B cell (primary cell): ENCODE measurements at regions not wholly inside any gene's neighbourhood (a gene's known extent, or its start where the extent isn't known, plus 50 kb on each side); places are given as distances from the start of the nearest gene placed in this dataset.

Source experiments
- ATAC-seq: fragments of 200-7000 bp; cut with Tn5 transposase; one replicate; pipeline ENCODE4 v1.10.0; 2021; ENCODE audit warnings: low read depth, mild to moderate bottlenecking, moderate number of reproducible peaks, moderate library complexity
- CTCF ChIA-PET: fragments of 350-600 bp; sonication (Branson Sonifier 250); formaldehyde crosslinking; loops from one replicate; lab custom pipeline; 2021; ENCODE audit warnings: antibody characterized with exemption, inconsistent platforms; lab: Charles Lee
- POLR2A ChIA-PET: fragments of 350-600 bp; sonication (Branson Sonifier 250); formaldehyde crosslinking; loops from one replicate; lab custom pipeline; 2021; ENCODE audit warnings: antibody characterized with exemption; lab: Charles Lee
- DNase-seq: peaks from one replicate; pipeline ENCODE4 v3.0.0; 2013
- H2AFZ ChIP-seq: 2 replicates; pipeline ENCODE4 v1.6.1; 2012; ENCODE audit warnings: mild to moderate bottlenecking, low read depth, low read length; ENCODE audit not compliant: insufficient read depth, poor library complexity, severe bottlenecking
- H3K27ac ChIP-seq, 2 donors: 1 replicate in 1 of 2; 2 replicates in 1 of 2; pipeline ENCODE4 v1.5.1; 2012 to 2013; ENCODE audit warnings: low read length in 2 of 2, mild to moderate bottlenecking in 2 of 2, moderate library complexity in 1 of 2
- H3K27me3 ChIP-seq, 4 experiments: fragments of 200-600 bp in 1 of 4; sonication (generic) in 1 of 4; replicated peaks in 1 of 4; 1 replicate in 2 of 4; 2 replicates in 2 of 4; pipeline versions ENCODE4 v1.6.1 to v1.7.0; 2013 to 2016; ENCODE audit warnings: low read length in 3 of 4, mild to moderate bottlenecking in 2 of 4, mixed read lengths in 1 of 4, moderate library complexity in 1 of 4; ENCODE audit not compliant: insufficient read depth in 4 of 4, control insufficient read depth in 3 of 4; ENCODE audit errors: control extremely low read depth in 1 of 4
- H3K36me3 ChIP-seq, 2 experiments: replicated peaks in 1 of 2; 1 replicate in 1 of 2; 2 replicates in 1 of 2; pipeline versions ENCODE4 v1.6.1 to v1.7.1; 2013; ENCODE audit warnings: low read length in 1 of 2; ENCODE audit not compliant: insufficient read depth in 2 of 2, control insufficient read depth in 1 of 2; ENCODE audit errors: control extremely low read depth in 1 of 2, extremely low read depth in 1 of 2
- H3K4me1 ChIP-seq, 2 donors: fragments of 200-600 bp in 1 of 2; sonication (generic) in 1 of 2; 1 replicate in 1 of 2; 2 replicates in 1 of 2; pipeline versions ENCODE4 v1.5.1 to v1.6.1; 2013 to 2017; ENCODE audit warnings: low read length in 2 of 2; ENCODE audit not compliant: control insufficient read depth in 2 of 2, insufficient read depth in 2 of 2
- H3K4me2 ChIP-seq: replicated peaks from 2 replicates; pipeline ENCODE3; 2012; ENCODE audit warnings: mild to moderate bottlenecking, low read depth, low read length; ENCODE audit not compliant: poor library complexity, severe bottlenecking
- H3K4me3 ChIP-seq, 5 experiments: fragments of 200-600 bp in 1 of 5; sonication (generic) in 1 of 5; 1 replicate in 3 of 5; 2 replicates in 2 of 5; pipeline versions ENCODE4 v1.5.1 to v1.7.0; 2011 to 2016; ENCODE audit warnings: low read length in 4 of 5, mild to moderate bottlenecking in 4 of 5, low read depth in 2 of 5, control low read depth in 1 of 5, moderate library complexity in 1 of 5; ENCODE audit not compliant: insufficient read depth in 1 of 5; ENCODE audit errors: control extremely low read depth in 1 of 5, extremely low read depth in 1 of 5
- H3K79me2 ChIP-seq: fragments of 200-600 bp; sonication (generic); one replicate; pipeline ENCODE4 v1.6.0; 2016; ENCODE audit warnings: low read length; ENCODE audit not compliant: control insufficient read depth, insufficient read depth
- H3K9ac ChIP-seq: fragments of 200-600 bp; sonication (generic); 2 replicates; pipeline ENCODE4 v1.6.1; 2017; ENCODE audit warnings: mild to moderate bottlenecking, low read length, moderate library complexity
- H3K9me3 ChIP-seq, 3 donors: one replicate each; pipeline versions ENCODE4 v1.6.1 to v1.7.1; 2013; ENCODE audit warnings: low read length in 2 of 3; ENCODE audit not compliant: control insufficient read depth in 2 of 3, insufficient read depth in 1 of 3; ENCODE audit errors: control extremely low read depth in 1 of 3
- H4K20me1 ChIP-seq: 2 replicates; pipeline ENCODE4 v1.6.0; 2012; ENCODE audit warnings: mild to moderate bottlenecking, low read length; ENCODE audit not compliant: insufficient read depth, control insufficient read depth, poor library complexity, severe bottlenecking
- H3K27ac Mint-ChIP-seq: one replicate; pipeline ENCODE4 v1.8.0; 2021; ENCODE audit warnings: mixed read lengths
- H3K27me3 Mint-ChIP-seq: one replicate; pipeline ENCODE4 v1.8.0; 2021; ENCODE audit warnings: mixed read lengths
- H3K4me1 Mint-ChIP-seq: one replicate; pipeline ENCODE4 v1.8.0; 2021; ENCODE audit warnings: mixed read lengths
- H3K4me3 Mint-ChIP-seq: one replicate; pipeline ENCODE4 v1.8.0; 2021; ENCODE audit warnings: mixed read lengths
- H3K9me3 Mint-ChIP-seq: one replicate; pipeline ENCODE4 v1.8.0; 2022; ENCODE audit warnings: mixed read lengths; ENCODE audit not compliant: insufficient read depth
- EZH2 ChIP-seq: IDR thresholded peaks from 2 replicates; pipeline ENCODE4 v1.6.1; 2012; ENCODE audit warnings: borderline replicate concordance, low read depth, mild to moderate bottlenecking, moderate library complexity, low read length; ENCODE audit not compliant: insufficient read depth, poor library complexity, severe bottlenecking
- WGBS: methylation state at CpG from one replicate; pipeline ENCODE4 v1.1.5; 2013; ENCODE audit warnings: missing lambda C conversion rate; ENCODE audit not compliant: insufficient coverage; 5-methylcytosine and 5-hydroxymethylcytosine counted together
- intact Hi-C: fragments of 100-400 bp; cut with micrococcal nuclease; formaldehyde crosslinking; loops from one replicate; pipeline ENCODE4 v1.10.0; 2022
- TF ChIP-seq, protein P1 (sequence below): fragments of 200-600 bp; IDR thresholded peaks from one replicate; pipeline ENCODE4 v1.8.0; 2022; ENCODE audit warnings: antibody characterized with exemption, mild to moderate bottlenecking

- Histone ChIP-seq H3K4me2 (no peak overlapping the region), H3K27ac (no peak overlapping the region), H2AFZ (no peak overlapping the region), H3K27me3 (peaks cover 0 to 24% (median 7%) of the 10 kb centered on the region in 4 experiments), H3K36me3 (no peaks in the 10 kb centered on the region), H4K20me1 (no peaks in the 10 kb centered on the region), H3K4me1 (no peaks in the 10 kb centered on the region), H3K9ac (no peak overlapping the region), H3K4me3 (no peak overlapping the region), H3K79me2 (no peaks in the 10 kb centered on the region), H3K9me3 (no peaks in the 10 kb centered on the region)
- ATAC-seq (no peak), DNase-seq (no peak)
- 97% methylated on average over 4 of the region's 4 CpGs for WGBS
- intact Hi-C loops, result no loop called here
- no peak for TF ChIP-seq EZH2
- TF ChIP-seq, protein P1, sequence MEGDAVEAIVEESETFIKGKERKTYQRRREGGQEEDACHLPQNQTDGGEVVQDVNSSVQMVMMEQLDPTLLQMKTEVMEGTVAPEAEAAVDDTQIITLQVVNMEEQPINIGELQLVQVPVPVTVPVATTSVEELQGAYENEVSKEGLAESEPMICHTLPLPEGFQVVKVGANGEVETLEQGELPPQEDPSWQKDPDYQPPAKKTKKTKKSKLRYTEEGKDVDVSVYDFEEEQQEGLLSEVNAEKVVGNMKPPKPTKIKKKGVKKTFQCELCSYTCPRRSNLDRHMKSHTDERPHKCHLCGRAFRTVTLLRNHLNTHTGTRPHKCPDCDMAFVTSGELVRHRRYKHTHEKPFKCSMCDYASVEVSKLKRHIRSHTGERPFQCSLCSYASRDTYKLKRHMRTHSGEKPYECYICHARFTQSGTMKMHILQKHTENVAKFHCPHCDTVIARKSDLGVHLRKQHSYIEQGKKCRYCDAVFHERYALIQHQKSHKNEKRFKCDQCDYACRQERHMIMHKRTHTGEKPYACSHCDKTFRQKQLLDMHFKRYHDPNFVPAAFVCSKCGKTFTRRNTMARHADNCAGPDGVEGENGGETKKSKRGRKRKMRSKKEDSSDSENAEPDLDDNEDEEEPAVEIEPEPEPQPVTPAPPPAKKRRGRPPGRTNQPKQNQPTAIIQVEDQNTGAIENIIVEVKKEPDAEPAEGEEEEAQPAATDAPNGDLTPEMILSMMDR, result no peak
- H3K4me1 Mint-ChIP-seq, result no peaks in the 10 kb centered on the region
- CTCF ChIA-PET, result interaction anchor here (1.5 kb wide), 1 partner anchor 12 kb away, joined by 8 read pairs; no protein-coding TSS in a partner anchor
- no peak overlapping the region for H3K4me3 Mint-ChIP-seq
- no peak overlapping the region for H3K27ac Mint-ChIP-seq
- peaks cover 21% of the 10 kb centered on the region for H3K27me3 Mint-ChIP-seq
- H3K9me3 Mint-ChIP-seq, result no peaks in the 10 kb centered on the region
- POLR2A ChIA-PET, result no interaction called here
Measured at GRCh38 chr2:67857836-67858235, 205.0 kb downstream of the C1D start.

DNA sequence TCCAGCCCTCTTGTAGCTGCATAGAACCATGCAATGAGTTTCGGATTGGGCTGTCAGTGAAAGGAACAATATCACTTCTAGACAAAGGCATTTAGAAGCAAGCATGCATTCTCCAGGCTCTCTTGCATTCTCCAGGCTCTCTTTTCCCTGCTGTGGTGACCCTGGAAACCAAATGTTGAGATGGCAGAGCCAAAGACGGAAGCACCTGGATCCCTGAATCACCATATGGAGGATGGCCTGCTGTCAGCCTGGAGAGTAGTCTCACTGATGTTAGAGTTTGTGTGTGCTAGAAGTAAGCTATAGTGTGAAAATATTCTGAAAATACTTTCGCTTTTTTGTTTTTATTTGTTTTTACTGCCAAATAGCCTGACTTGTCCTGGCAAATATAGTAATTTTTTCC, 203.9 kb downstream of the C1D start:
- ChIA-PET CTCF (interaction anchor here (0.7 kb wide), 1 partner anchor 12 kb away, joined by 3 read pairs; no protein-coding TSS in a partner anchor), POLR2A (no interaction called here)
- H3K27me3 Mint-ChIP-seq, result peaks cover 20% of the 10 kb centered on the region
- H3K4me3 ChIP-seq, result no peak overlapping the region
- H3K27me3 ChIP-seq, result peaks cover 0 to 20% (median 5%) of the 10 kb centered on the region in 4 experiments
- H3K9ac ChIP-seq, result no peak overlapping the region
- no peak overlapping the region for H3K27ac ChIP-seq
- no peak overlapping the region for H3K4me2 ChIP-seq
- no peak overlapping the region for H3K4me3 Mint-ChIP-seq
- no peak overlapping the region for H3K27ac Mint-ChIP-seq
- intact Hi-C loops, result no loop called here
- H4K20me1 ChIP-seq, result no peaks in the 10 kb centered on the region
- H2AFZ ChIP-seq, result no peak overlapping the region
- H3K79me2 ChIP-seq, result no peaks in the 10 kb centered on the region
- no peak for TF ChIP-seq EZH2
- ATAC-seq (no peak), DNase-seq (no peak)
- no peaks in the 10 kb centered on the region for H3K9me3 Mint-ChIP-seq
- H3K9me3 ChIP-seq, result no peaks in the 10 kb centered on the region
- H3K4me1 Mint-ChIP-seq, result no peaks in the 10 kb centered on the region
- WGBS, result 67% methylated on average over 1 of the region's 3 CpGs
- H3K36me3 ChIP-seq, result no peaks in the 10 kb centered on the region
- no peaks in the 10 kb centered on the region for H3K4me1 ChIP-seq
